Naive thymus-derived CD4-positive, alpha-beta T cell (primary cell): ENCODE measurements at regions not wholly inside any gene's neighbourhood (a gene's known extent, or its start where the extent isn't known, plus 50 kb on each side); places are given as distances from the start of the nearest gene placed in this dataset.
A peak's percentile ranks its signal among the peaks of the same experiment; 100 is the strongest.

Experiments used
- ATAC-seq: fragments of 150-1000 bp; cut with Tn5 transposase; 2 replicates; pipeline ENCODE4 v1.10.0; 2021; ENCODE audit warnings: mild to moderate bottlenecking, moderate library complexity
- CTCF ChIA-PET: fragments of 350-600 bp; sonication (Branson Sonifier 250); formaldehyde crosslinking; loops from one replicate; lab custom pipeline; 2021; ENCODE audit warnings: antibody characterized with exemption; lab: Charles Lee
- POLR2A ChIA-PET: fragments of 350-600 bp; sonication (Branson Sonifier 250); formaldehyde crosslinking; loops from one replicate; lab custom pipeline; 2021; ENCODE audit warnings: antibody characterized with exemption, inconsistent platforms; lab: Charles Lee
- DNase-seq, 9 donors: peaks; one replicate each; pipeline versions ENCODE4 v3.0.0 to v3.0.0-alpha.2; 2020 to 2022; ENCODE audit warnings: mixed read lengths in 1 of 9
- H3K27ac ChIP-seq: one replicate; pipeline ENCODE4 v1.7.0; 2013; ENCODE audit warnings: mild to moderate bottlenecking, low read depth, low read length, moderate library complexity
- H3K27me3 ChIP-seq, 2 donors: one replicate each; pipeline ENCODE4 v1.7.0; 2013; ENCODE audit warnings: low read length in 2 of 2, mild to moderate bottlenecking in 2 of 2, moderate library complexity in 2 of 2; ENCODE audit not compliant: control insufficient read depth in 2 of 2, insufficient read depth in 2 of 2
- H3K36me3 ChIP-seq, 3 experiments: 1 replicate in 2 of 3; 2 replicates in 1 of 3; pipeline ENCODE4 v1.7.0; 2013; ENCODE audit warnings: low read length in 3 of 3, mild to moderate bottlenecking in 3 of 3, moderate library complexity in 1 of 3; ENCODE audit not compliant: insufficient read depth in 3 of 3, control insufficient read depth in 2 of 3
- H3K4me1 ChIP-seq, 2 donors: one replicate each; pipeline ENCODE4 v1.7.0; 2013; ENCODE audit warnings: low read length in 2 of 2, mild to moderate bottlenecking in 2 of 2, moderate library complexity in 1 of 2; ENCODE audit not compliant: control insufficient read depth in 2 of 2, insufficient read depth in 2 of 2
- H3K4me3 ChIP-seq: 2 replicates; pipeline ENCODE4 v1.7.0; 2013; ENCODE audit warnings: mild to moderate bottlenecking, low read length
- H3K9me3 ChIP-seq, 3 experiments: 1 replicate in 2 of 3; 2 replicates in 1 of 3; pipeline ENCODE4 v1.7.0; 2013; ENCODE audit warnings: low read length in 3 of 3; ENCODE audit not compliant: control insufficient read depth in 2 of 3
- H3K27ac Mint-ChIP-seq, 9 donors: one replicate each; pipeline ENCODE4 v1.8.0; 2020 to 2022; ENCODE audit warnings: mixed read lengths in 9 of 9, mild to moderate bottlenecking in 8 of 9, moderate library complexity in 5 of 9, inconsistent platforms in 2 of 9
- H3K27me3 Mint-ChIP-seq, 5 donors: one replicate each; pipeline ENCODE4 v1.8.0; 2021 to 2022; ENCODE audit warnings: mixed read lengths in 5 of 5, mild to moderate bottlenecking in 1 of 5
- H3K36me3 Mint-ChIP-seq, 5 donors: one replicate each; pipeline ENCODE4 v1.8.0; 2020 to 2022; ENCODE audit warnings: mixed read lengths in 5 of 5, mild to moderate bottlenecking in 3 of 5, inconsistent platforms in 1 of 5
- H3K4me1 Mint-ChIP-seq, 7 donors: one replicate each; pipeline ENCODE4 v1.8.0; 2020 to 2022; ENCODE audit warnings: mixed read lengths in 7 of 7, mild to moderate bottlenecking in 3 of 7, inconsistent platforms in 1 of 7
- H3K4me3 Mint-ChIP-seq, 10 donors: one replicate each; pipeline ENCODE4 v1.8.0; 2020 to 2022; ENCODE audit warnings: mild to moderate bottlenecking in 10 of 10, mixed read lengths in 10 of 10, moderate library complexity in 6 of 10, inconsistent platforms in 2 of 10
- H3K9me3 Mint-ChIP-seq, 11 donors: one replicate each; pipeline ENCODE4 v1.8.0; 2020 to 2022; ENCODE audit warnings: mixed read lengths in 11 of 11, mild to moderate bottlenecking in 4 of 11, inconsistent platforms in 1 of 11, moderate library complexity in 1 of 11
- intact Hi-C, 2 donors: fragments of 100-400 bp; cut with micrococcal nuclease; formaldehyde crosslinking; loops; one replicate each; pipeline ENCODE4 v1.15.1; 2023

DNA sequence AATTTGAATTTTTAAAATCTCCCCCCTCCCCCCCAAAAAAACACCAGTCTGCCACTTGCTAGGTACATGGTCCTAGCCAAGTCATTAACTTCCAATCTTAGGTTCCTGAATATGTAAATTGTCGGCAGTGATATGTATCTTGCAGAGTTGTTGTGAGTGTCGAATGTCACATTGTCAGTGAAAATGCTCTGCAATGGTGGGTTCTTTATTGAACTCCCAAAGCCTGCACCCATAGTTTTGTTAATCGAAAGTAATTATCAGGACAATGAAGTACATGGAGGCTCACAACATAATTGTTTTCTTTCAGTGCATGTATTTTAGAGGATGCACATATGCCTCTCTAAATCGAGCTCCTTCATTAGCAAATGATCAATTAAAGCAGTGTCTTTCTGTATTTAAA lies 185.6 kb upstream of the S100G start:
- H3K27ac Mint-ChIP-seq, result no peak overlapping the region
- intact Hi-C loops, result no loop called here
- H3K27me3 Mint-ChIP-seq, result no peaks in the 10 kb centered on the region
- no peaks in the 10 kb centered on the region for H3K4me1 Mint-ChIP-seq
- no peak for ATAC-seq
- ChIA-PET CTCF (no interaction called here), POLR2A (no interaction called here)
- H3K9me3 ChIP-seq, result no peaks in the 10 kb centered on the region
- no peak overlapping the region for H3K4me3 Mint-ChIP-seq
- H3K4me3 ChIP-seq, result no peak overlapping the region
- H3K27ac ChIP-seq, result no peak overlapping the region
- H3K36me3 Mint-ChIP-seq, result no peaks in the 10 kb centered on the region
- H3K36me3 ChIP-seq, result no peaks in the 10 kb centered on the region
- no peak for DNase-seq
- H3K9me3 Mint-ChIP-seq, result peaks cover 0 to 2% (median 0%) of the 10 kb centered on the region in 11 donors
- no peaks in the 10 kb centered on the region for H3K4me1 ChIP-seq
- H3K27me3 ChIP-seq, result no peaks in the 10 kb centered on the region

DNA sequence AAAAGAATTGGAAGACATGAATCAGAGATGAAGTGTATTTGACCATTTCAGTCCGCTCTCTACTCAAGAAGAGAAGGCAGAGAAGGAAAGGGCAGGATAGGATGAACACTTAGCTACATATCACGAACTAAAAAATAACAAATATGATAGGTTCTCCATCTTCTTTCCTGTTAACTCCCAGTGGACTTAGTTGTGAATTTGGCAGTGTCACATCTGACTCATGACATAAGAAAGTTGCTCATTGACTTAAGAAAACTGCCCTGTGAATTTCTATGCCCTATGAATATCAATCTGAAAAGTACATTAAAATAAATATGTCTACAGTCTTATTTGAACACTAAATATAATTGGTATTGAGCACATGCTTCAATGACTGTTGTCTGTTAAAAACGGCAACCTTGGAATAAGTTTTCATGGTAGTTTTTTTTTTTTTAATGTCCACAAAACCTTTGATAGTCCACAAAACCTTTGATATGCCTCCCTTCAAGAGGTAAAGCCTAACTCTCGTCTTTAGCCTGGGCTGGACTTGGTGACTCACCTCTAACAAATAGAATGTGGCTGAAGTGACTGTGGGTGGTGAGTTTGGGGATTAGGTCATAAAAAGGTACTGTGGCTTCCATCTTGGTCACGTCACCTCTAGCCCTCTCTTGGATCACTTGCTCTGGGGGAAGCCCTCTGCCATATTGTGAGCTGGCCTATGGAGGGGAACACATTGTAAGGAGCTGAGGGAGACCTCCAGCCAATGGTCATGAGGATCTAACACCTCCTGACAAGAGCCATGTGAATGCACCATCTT lies 184.7 kb upstream of the S100G start:
- H3K9me3 Mint-ChIP-seq, result peaks cover 0 to 2% (median 0%) of the 10 kb centered on the region in 11 donors
- CTCF ChIA-PET, result no interaction called here
- POLR2A ChIA-PET, result no interaction called here

DNA sequence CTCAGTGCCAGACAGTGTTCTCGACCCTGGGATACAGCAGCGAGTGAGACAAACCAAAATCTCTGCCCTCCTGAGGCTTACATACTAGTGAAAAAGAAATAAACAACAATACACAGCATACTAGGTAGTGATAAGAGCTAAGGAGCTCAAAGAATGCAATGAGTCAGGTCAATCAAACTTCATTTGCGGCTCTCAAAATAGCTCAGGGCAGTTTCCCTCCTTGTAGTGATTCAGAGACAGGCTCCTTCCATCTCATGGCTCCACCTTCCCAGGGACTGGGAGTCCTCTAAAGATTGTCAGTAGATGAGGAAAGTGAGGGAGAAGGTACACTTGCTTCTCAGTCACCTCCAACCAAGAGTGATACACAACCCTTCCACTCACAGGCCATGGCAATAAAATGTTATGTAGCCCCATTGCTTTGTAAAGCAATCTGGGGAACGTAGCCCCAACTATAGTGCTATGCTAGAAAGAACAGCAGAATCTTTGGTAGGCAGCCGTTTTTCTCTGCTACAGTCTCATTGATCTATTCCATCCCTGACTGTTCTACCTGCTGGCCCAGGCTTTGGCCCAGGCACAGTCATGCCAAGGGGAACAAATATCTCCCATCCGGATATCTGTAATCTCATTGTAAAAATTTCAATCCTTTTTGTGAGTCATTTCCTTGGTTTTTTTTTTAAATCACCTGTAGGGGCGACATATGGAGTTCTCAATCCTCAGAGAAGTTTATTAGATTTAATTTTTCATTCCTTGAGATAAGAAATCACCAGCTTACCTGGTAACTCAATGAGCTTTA lies 183.1 kb upstream of the S100G start:
- Histone ChIP-seq H3K36me3 (no peaks in the 10 kb centered on the region), H3K27me3 (no peaks in the 10 kb centered on the region), H3K4me1 (no peaks in the 10 kb centered on the region), H3K4me3 (no peak overlapping the region), H3K9me3 (no peaks in the 10 kb centered on the region), H3K27ac (no peak overlapping the region)
- H3K36me3 Mint-ChIP-seq, result no peaks in the 10 kb centered on the region
- H3K27ac Mint-ChIP-seq, result no peak overlapping the region
- no peak for DNase-seq
- H3K4me3 Mint-ChIP-seq, result no peak overlapping the region
- intact Hi-C loops, result no loop called here
- ChIA-PET CTCF (no interaction called here), POLR2A (no interaction called here)
- H3K9me3 Mint-ChIP-seq, result peaks cover 0 to 2% (median 0%) of the 10 kb centered on the region in 11 donors
- ATAC-seq, result no peak
- peaks cover 0 to 9% (median 0%) of the 10 kb centered on the region in 7 donors for H3K4me1 Mint-ChIP-seq
- no peaks in the 10 kb centered on the region for H3K27me3 Mint-ChIP-seq

More for the DNA sequence above, 184.7 kb upstream of the S100G start:
- Histone ChIP-seq H3K9me3 (no peaks in the 10 kb centered on the region), H3K4me3 (no peak overlapping the region), H3K36me3 (no peaks in the 10 kb centered on the region), H3K4me1 (no peaks in the 10 kb centered on the region), H3K27me3 (no peaks in the 10 kb centered on the region), H3K27ac (no peak overlapping the region)
- ATAC-seq (no peak), DNase-seq (no peak)
- no peak overlapping the region for H3K27ac Mint-ChIP-seq
- H3K4me1 Mint-ChIP-seq, result no peaks in the 10 kb centered on the region
- H3K4me3 Mint-ChIP-seq, result no peak overlapping the region
- no peaks in the 10 kb centered on the region for H3K27me3 Mint-ChIP-seq
- intact Hi-C loops, result no loop called here
- H3K36me3 Mint-ChIP-seq, result no peaks in the 10 kb centered on the region

DNA sequence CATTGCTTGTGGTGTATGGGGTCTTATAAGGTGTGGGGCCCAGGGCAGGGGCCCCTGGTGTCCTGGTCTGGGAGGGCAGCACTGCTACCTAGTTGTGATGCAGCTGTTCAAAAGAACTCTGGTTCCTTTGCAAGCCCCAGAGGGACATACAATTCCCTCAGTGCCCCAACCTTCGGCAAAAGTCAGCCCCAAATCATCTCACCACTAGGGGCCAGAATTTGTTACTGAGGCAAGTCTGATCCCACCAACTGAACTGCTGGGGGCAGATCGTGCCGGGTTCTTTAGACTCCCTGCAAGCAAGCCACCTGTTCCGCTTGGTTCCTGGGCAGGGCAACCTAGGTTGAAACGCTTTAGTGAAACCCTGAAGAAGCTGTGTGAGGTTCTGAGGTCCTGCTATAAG lies 180.1 kb upstream of the S100G start:
- peaks cover 0 to 22% (median 6%) of the 10 kb centered on the region in 7 donors for H3K4me1 Mint-ChIP-seq
- no peaks in the 10 kb centered on the region for H3K9me3 Mint-ChIP-seq
- ATAC-seq (no peak), DNase-seq (no peak)
- H3K27me3 ChIP-seq, result no peaks in the 10 kb centered on the region
- H3K36me3 Mint-ChIP-seq, result no peaks in the 10 kb centered on the region
- H3K4me3 Mint-ChIP-seq, result no peak overlapping the region
- no peaks in the 10 kb centered on the region for H3K27me3 Mint-ChIP-seq
- H3K4me3 ChIP-seq, result no peak overlapping the region
- no peak overlapping the region for H3K27ac Mint-ChIP-seq
- intact Hi-C loops, result no loop called here
- H3K9me3 ChIP-seq, result no peaks in the 10 kb centered on the region
- H3K36me3 ChIP-seq, result no peaks in the 10 kb centered on the region
- H3K27ac ChIP-seq, result no peak overlapping the region
- ChIA-PET POLR2A (no interaction called here), CTCF (no interaction called here)
- H3K4me1 ChIP-seq, result no peaks in the 10 kb centered on the region

DNA sequence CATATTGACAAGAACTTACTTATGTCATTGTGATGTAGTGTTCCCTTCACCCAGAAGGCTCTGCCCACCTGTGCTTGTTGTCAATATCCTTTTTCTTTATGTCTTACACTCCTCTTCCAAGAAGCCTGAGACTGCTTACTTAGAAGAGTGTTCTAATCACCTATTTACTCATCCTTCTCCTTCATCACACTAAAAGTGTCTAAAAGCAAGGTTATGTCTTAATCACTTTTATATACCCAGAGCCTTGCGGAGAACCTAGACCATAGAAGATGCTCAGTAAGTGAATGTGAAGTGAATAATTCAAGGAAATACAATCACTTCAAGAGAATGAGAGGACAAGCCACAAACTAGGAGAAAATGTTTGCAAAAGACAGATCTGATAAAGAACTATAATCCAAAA lies 177.6 kb upstream of the S100G start:
- no peaks in the 10 kb centered on the region for H3K9me3 ChIP-seq
- CTCF ChIA-PET, result no interaction called here

DNA sequence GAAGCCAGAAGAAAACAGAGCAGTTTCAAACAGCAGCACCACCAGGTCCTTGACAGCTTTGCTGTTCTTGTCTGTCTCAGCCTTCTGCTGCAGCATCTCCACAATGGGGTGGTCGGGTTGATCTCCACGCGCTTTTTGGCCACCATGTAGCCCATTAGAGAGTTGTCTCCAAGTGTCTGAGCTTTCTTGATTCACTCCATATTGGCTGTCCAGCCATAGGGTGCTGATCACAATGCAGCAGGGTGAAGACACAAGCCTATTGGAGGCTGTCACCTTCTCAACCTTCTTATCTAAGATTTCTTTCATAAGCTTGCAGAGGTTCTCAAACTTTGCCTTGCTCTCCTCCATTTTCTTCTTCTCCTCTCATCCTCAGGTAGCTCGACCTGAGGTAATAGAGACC lies 175.4 kb upstream of the S100G start:
- no peak overlapping the region for H3K27ac Mint-ChIP-seq
- H3K27me3 Mint-ChIP-seq, result no peaks in the 10 kb centered on the region
- no peaks in the 10 kb centered on the region for H3K9me3 ChIP-seq
- ChIA-PET POLR2A (no interaction called here), CTCF (no interaction called here)
- no peaks in the 10 kb centered on the region for H3K36me3 Mint-ChIP-seq
- peaks cover 0 to 27% (median 12%) of the 10 kb centered on the region in 7 donors for H3K4me1 Mint-ChIP-seq
- no peak overlapping the region for H3K4me3 Mint-ChIP-seq
- DNase-seq, result no peak
- no peaks in the 10 kb centered on the region for H3K4me1 ChIP-seq
- intact Hi-C loops, result no loop called here
- H3K27me3 ChIP-seq, result no peaks in the 10 kb centered on the region
- H3K27ac ChIP-seq, result no peak overlapping the region
- H3K36me3 ChIP-seq, result no peaks in the 10 kb centered on the region
- ATAC-seq, result no peak
- no peaks in the 10 kb centered on the region for H3K9me3 Mint-ChIP-seq
- H3K4me3 ChIP-seq, result no peak overlapping the region

More for the DNA sequence above, 177.6 kb upstream of the S100G start:
- ATAC-seq (no peak), DNase-seq (no peak)
- no peak overlapping the region for H3K27ac ChIP-seq
- Mint-ChIP-seq H3K27me3 (no peaks in the 10 kb centered on the region), H3K4me3 (peak overlapping the region in 1 of 10 donors; percentile 14), H3K27ac (no peak overlapping the region), H3K4me1 (peaks cover 0 to 22% (median 6%) of the 10 kb centered on the region in 7 donors), H3K36me3 (no peaks in the 10 kb centered on the region), H3K9me3 (no peaks in the 10 kb centered on the region)
- no peak overlapping the region for H3K4me3 ChIP-seq
- H3K27me3 ChIP-seq, result no peaks in the 10 kb centered on the region
- POLR2A ChIA-PET, result no interaction called here
- no peaks in the 10 kb centered on the region for H3K4me1 ChIP-seq
- intact Hi-C loops, result no loop called here
- no peaks in the 10 kb centered on the region for H3K36me3 ChIP-seq
